ENCODE measurements at regions not wholly inside any gene's neighbourhood (a gene's known extent, or its start where the extent isn't known, plus 50 kb on each side); places are given as distances from the start of the nearest gene placed in this dataset.

- TF ChIP-seq CTCF (IDR thresholded peaks at IDR 0.05; ENCODE audit: insufficient read depth, low read length, poor library complexity, severe bottlenecking) (no peak), EZH2phosphoT487 (conservative IDR thresholded peaks at IDR 0.05; ENCODE audit: low read length) (no peak)
Measured at GRCh38 chr13:97171136-97171535, 51.0 kb upstream of the MBNL2 start.
